Activated naive CD8-positive, alpha-beta T cell treated with anti-CD3 and anti-CD28 coated beads, Interleukin-2, amount 10 ng/mL, durations not matched to agents 7 days and 5 days (primary cell): ENCODE measurements at regions not wholly inside any gene's neighbourhood (a gene's known extent, or its start where the extent isn't known, plus 50 kb on each side); places are given as distances from the start of the nearest gene placed in this dataset.

ENCODE experiments used
- ATAC-seq: fragments of 150-1000 bp; cut with Tn5 transposase; one replicate; pipeline ENCODE4 v1.10.0; 2021; ENCODE audit warnings: low read depth, moderate library complexity
- POLR2A ChIA-PET: fragments of 350-600 bp; sonication (Branson Sonifier 250); formaldehyde crosslinking; loops from one replicate; lab custom pipeline; 2021; ENCODE audit warnings: antibody characterized with exemption; lab: Charles Lee
- DNase-seq: peaks from one replicate; pipeline ENCODE4 v3.0.0; 2021
- H3K27ac Mint-ChIP-seq: one replicate; pipeline ENCODE4 v1.8.0; 2022; ENCODE audit warnings: mild to moderate bottlenecking, mixed read lengths
- H3K27me3 Mint-ChIP-seq: one replicate; pipeline ENCODE4 v1.8.0; 2022; ENCODE audit warnings: mild to moderate bottlenecking, moderate library complexity, mixed read lengths
- H3K36me3 Mint-ChIP-seq: one replicate; pipeline ENCODE4 v1.8.0; 2021; ENCODE audit warnings: mild to moderate bottlenecking, mixed read lengths
- H3K4me1 Mint-ChIP-seq: one replicate; pipeline ENCODE4 v1.8.0; 2021; ENCODE audit warnings: mixed read lengths
- H3K4me3 Mint-ChIP-seq: one replicate; pipeline ENCODE4 v1.8.0; 2022; ENCODE audit warnings: mild to moderate bottlenecking, moderate library complexity, mixed read lengths
- H3K9me3 Mint-ChIP-seq: one replicate; pipeline ENCODE4 v1.8.0; 2021; ENCODE audit warnings: mixed read lengths

DNA sequence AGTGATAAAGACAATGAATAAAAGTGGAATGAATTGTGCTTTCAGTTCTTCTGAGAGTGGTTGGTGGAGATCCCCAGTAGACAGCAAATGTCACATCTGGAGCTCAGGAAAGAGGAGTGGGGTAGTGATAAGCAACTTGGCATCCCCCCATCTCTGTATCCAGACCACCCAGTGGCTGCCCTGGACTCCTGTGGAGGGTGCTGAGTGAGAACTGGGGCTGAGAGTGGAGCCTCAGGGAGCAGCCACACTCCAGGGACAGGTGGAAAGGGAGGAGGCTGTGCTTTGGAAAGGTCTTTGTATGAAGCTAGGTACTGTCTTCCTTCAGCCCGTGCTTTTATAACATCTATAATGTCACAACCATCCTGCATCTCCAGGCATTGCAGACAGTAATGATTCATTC is 85.6 kb upstream of the RASGRF1 start:
- Mint-ChIP-seq H3K9me3 (no peaks in the 10 kb centered on the region), H3K27me3 (peaks cover 17% of the 10 kb centered on the region), H3K36me3 (no peaks in the 10 kb centered on the region), H3K27ac (no peak overlapping the region), H3K4me1 (no peaks in the 10 kb centered on the region), H3K4me3 (no peak overlapping the region)
- DNase-seq (no peak), ATAC-seq (no peak)
- POLR2A ChIA-PET = no interaction called here

DNA sequence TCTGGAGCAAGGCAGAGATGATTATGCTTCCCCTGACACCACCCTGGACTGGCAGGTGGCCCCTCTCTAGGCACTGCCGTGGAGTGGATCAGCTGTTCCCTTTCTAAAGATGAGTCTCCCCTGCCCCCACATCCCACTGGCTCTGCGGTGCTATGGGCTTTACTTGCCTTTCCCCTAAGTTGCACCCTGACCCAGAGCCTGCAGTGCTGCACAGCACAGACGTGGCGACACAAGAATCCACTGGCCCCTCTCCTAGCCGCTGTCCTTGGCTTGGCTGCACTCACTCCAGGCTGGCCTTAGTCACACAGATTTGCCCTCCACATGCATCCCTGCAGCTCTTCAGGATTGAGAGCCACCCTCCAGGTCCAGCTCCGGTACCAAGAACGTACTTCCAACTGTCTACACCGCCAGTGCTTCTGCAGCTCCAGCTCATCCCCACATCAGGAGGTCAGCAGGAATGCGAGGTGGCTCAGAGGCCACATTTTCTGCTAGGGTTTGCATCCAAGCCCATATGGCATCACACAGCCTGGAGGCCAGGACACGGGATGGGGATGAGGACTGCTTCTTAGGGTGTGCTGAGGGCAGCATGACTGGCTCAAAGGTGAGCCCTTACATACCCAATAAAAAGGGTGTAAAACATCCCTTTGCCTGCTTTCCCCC is 82.4 kb upstream of the RASGRF1 start:
- DNase-seq = no peak
- POLR2A ChIA-PET = no interaction called here
- no peak overlapping the region for H3K27ac Mint-ChIP-seq

DNA sequence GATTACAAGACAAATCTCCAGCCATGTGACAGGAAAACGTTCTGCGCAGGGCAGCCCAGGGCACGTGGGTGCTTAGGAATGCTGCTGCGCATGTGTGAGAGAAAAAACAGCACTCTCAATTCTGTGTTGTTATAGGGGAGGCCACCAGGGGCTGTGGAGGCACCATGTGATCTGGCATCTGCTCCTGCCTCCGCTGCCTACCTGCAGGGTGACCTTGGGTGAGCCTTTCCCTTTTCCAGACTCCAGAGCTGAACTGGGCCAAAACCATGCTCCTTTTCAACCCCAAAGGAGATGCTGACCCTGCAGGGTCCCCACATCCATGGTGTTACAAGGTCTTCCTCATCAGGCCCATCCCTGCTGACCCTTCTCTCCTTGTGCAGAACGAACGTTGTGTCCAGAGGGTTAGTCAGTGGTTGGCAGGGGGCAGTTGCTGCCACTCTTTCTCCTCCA is 81.5 kb upstream of the RASGRF1 start:
- Mint-ChIP-seq H3K4me3 (no peak overlapping the region), H3K9me3 (no peaks in the 10 kb centered on the region), H3K27me3 (peaks cover 31% of the 10 kb centered on the region), H3K36me3 (no peaks in the 10 kb centered on the region), H3K27ac (no peak overlapping the region), H3K4me1 (no peaks in the 10 kb centered on the region)
- DNase-seq (no peak), ATAC-seq (no peak)
- POLR2A ChIA-PET = no interaction called here

More for the DNA sequence above, 82.4 kb upstream of the RASGRF1 start:
- Mint-ChIP-seq H3K4me1 (no peaks in the 10 kb centered on the region), H3K27me3 (peaks cover 31% of the 10 kb centered on the region), H3K9me3 (no peaks in the 10 kb centered on the region), H3K4me3 (no peak overlapping the region), H3K36me3 (no peaks in the 10 kb centered on the region)
- no peak for ATAC-seq

- no peak for ATAC-seq
- no peak for DNase-seq
- POLR2A ChIA-PET = no interaction called here
- H3K4me1 Mint-ChIP-seq = no peaks in the 10 kb centered on the region
- no peaks in the 10 kb centered on the region for H3K9me3 Mint-ChIP-seq
- H3K27me3 Mint-ChIP-seq = peaks cover 31% of the 10 kb centered on the region
- H3K4me3 Mint-ChIP-seq = no peak overlapping the region
- no peak overlapping the region for H3K27ac Mint-ChIP-seq
- H3K36me3 Mint-ChIP-seq = no peaks in the 10 kb centered on the region
These were observed 80.9 kb upstream of the RASGRF1 start for GRCh38 chr15:79171320-79172031.

- DNase-seq (no peak), ATAC-seq (no peak)
- H3K4me3 Mint-ChIP-seq = no peak overlapping the region
- H3K9me3 Mint-ChIP-seq = no peaks in the 10 kb centered on the region
- H3K4me1 Mint-ChIP-seq = no peaks in the 10 kb centered on the region
- peaks cover 24% of the 10 kb centered on the region for H3K27me3 Mint-ChIP-seq
- H3K27ac Mint-ChIP-seq = no peak overlapping the region
- POLR2A ChIA-PET = no interaction called here
- no peaks in the 10 kb centered on the region for H3K36me3 Mint-ChIP-seq
These were observed 79.7 kb upstream of the RASGRF1 start for GRCh38 chr15:79170256-79170664.

DNA sequence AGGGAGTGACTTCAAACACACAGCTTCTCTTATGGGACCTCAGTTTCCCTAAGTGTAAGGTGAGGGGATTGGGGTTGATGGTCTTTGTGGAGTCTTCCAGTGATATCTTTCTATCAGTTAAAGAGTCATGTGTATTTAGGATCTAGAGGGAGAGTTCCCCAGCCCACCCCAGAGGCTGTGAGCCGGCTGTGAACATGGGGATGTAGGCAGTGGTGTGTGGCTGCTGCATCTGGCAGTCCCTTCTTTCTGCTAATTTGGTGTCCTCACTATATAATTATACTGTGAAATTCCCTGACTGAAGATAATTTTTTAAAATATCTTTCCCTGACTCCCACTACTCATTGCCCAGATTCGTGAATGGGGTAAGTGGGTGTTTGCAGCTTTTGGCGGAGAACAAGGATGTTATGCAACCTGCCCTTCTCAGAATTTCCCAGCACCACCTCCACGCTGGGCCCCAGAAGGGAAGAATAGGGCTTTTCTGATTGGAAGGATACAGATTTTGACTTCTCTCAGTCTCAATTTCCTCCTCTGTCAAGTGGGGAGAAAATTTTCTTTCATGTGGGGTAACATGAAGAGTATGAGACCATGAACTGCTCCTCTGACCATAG is 79.0 kb upstream of the RASGRF1 start:
- ATAC-seq = no peak
- Mint-ChIP-seq H3K4me3 (no peak overlapping the region), H3K4me1 (no peaks in the 10 kb centered on the region), H3K27me3 (peaks cover 19% of the 10 kb centered on the region), H3K36me3 (no peaks in the 10 kb centered on the region), H3K27ac (no peak overlapping the region), H3K9me3 (no peaks in the 10 kb centered on the region)
- no peak for DNase-seq
- POLR2A ChIA-PET = no interaction called here

DNA sequence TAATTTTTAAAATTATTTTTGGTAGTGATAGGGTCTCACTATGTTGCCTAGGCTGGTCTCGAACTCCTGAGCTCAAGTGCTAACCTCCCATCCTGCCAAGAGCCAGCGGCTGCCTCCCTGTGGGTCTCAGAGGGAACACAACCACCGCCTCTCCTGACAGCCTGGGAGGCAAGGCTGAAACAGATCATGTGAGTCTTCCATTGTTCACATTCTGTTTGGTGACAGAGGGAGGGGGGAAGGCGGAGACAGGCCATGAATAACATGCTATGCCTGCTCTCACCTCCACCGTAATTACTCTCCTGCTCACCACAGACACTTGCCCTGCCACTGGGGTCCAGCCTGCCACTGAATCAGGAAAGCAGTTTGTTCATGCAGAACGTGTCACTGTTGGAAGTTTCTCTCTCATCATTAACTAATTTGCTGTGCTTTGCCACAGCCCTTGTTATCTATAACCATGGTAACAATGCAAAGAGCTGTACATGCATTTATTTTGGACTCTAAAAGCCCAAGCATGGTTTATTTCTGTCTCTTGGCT is 78.4 kb upstream of the RASGRF1 start:
- DNase-seq = no peak
- Mint-ChIP-seq H3K27me3 (peaks cover 21% of the 10 kb centered on the region), H3K4me3 (no peak overlapping the region), H3K9me3 (no peaks in the 10 kb centered on the region), H3K4me1 (no peaks in the 10 kb centered on the region), H3K27ac (no peak overlapping the region), H3K36me3 (no peaks in the 10 kb centered on the region)
- no peak for ATAC-seq
- POLR2A ChIA-PET = no interaction called here

- POLR2A ChIA-PET = no interaction called here
- no peak overlapping the region for H3K4me3 Mint-ChIP-seq
These were observed 77.2 kb upstream of the RASGRF1 start for GRCh38 chr15:79167776-79168175.

DNA sequence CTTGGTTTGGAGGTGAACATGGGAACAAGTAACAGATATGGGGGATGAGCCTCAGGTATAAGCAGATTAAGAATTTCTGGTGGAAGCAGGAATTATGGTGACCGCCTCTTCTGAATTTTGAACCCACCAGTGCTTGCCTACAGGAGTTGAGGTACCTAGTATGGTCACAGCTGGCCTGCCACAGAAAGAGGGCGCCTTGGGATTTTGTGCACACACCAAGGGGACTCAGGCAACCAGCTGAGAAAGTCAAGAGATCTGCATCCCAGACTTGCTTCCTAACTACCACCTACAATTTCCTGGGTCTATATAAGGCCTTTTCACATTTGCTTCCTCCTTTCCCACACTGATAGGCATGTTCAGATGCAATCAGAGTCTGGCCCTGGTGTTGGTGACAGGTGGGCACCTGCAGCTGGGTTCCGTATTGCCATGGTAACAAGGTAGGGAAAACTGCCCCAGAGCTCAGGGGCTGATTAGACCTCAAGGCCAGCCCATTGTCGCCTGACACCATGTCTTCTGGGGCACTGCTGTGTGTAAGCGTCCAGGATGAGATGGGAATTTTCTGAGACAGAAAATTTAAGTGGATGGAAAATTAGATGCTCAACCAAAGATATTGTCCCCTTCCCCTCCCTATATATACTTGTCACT is 75.9 kb upstream of the RASGRF1 start:
- ATAC-seq (no peak), DNase-seq (no peak)
- H3K27me3 Mint-ChIP-seq = peaks cover 26% of the 10 kb centered on the region
- H3K36me3 Mint-ChIP-seq = no peaks in the 10 kb centered on the region
- POLR2A ChIA-PET = no interaction called here
- no peaks in the 10 kb centered on the region for H3K4me1 Mint-ChIP-seq
- H3K9me3 Mint-ChIP-seq = no peaks in the 10 kb centered on the region
- no peak overlapping the region for H3K4me3 Mint-ChIP-seq
- no peak overlapping the region for H3K27ac Mint-ChIP-seq

More at GRCh38 chr15:79167776-79168175, 77.2 kb upstream of the RASGRF1 start:
- H3K4me1 Mint-ChIP-seq = no peaks in the 10 kb centered on the region
- H3K36me3 Mint-ChIP-seq = no peaks in the 10 kb centered on the region
- H3K27me3 Mint-ChIP-seq = peaks cover 21% of the 10 kb centered on the region
- no peak overlapping the region for H3K27ac Mint-ChIP-seq
- ATAC-seq (no peak), DNase-seq (no peak)
- H3K9me3 Mint-ChIP-seq = no peaks in the 10 kb centered on the region

DNA sequence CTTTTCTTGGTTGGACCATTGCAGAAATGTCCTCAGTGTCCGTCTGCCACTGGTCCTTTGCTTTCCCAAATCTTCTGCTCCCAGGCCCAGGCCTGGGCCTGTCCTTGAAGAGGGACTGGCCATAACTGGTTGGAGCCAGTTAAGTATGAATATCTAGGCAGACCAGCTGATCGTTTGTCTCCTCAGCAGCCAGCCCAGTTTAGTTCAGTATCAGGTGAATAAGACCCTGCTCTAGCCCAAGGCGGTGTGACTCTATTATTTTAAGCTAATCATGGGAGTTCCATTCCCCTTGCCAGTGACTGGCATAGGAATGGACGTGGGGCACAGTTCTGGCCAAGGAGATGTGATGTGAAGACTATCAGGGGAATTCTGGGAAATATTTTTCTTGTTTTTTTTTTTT is 73.9 kb upstream of the RASGRF1 start:
- Mint-ChIP-seq H3K27me3 (peaks cover 17% of the 10 kb centered on the region), H3K36me3 (no peaks in the 10 kb centered on the region), H3K4me1 (no peaks in the 10 kb centered on the region), H3K27ac (no peak overlapping the region), H3K9me3 (no peaks in the 10 kb centered on the region), H3K4me3 (no peak overlapping the region)
- POLR2A ChIA-PET = no interaction called here
- DNase-seq (no peak), ATAC-seq (no peak)

DNA sequence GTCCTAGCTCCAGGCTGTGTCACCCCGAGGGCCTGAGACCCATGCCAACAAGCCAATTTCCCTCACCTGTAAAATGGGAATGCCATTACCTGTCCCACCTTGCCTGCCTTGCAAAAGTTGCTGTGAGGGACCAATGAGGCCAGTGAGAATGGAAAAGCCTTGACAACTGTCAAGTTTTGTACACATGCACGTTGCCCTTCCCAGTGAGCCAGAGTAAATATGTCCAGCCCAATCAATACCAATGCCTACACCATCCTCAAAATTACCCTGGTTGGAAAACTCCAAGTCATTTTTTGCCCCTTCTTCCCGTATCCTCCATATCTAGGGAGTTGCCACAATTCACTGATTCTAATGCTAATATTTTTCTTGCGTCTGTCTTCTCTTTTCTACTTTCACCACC is 73.5 kb upstream of the RASGRF1 start:
- no peak overlapping the region for H3K4me3 Mint-ChIP-seq
- DNase-seq = no peak
- POLR2A ChIA-PET = no interaction called here
- no peaks in the 10 kb centered on the region for H3K4me1 Mint-ChIP-seq
- H3K36me3 Mint-ChIP-seq = no peaks in the 10 kb centered on the region
- no peak for ATAC-seq
- no peaks in the 10 kb centered on the region for H3K9me3 Mint-ChIP-seq
- no peak overlapping the region for H3K27ac Mint-ChIP-seq
- H3K27me3 Mint-ChIP-seq = peaks cover 13% of the 10 kb centered on the region

- ATAC-seq (no peak), DNase-seq (no peak)
- no peaks in the 10 kb centered on the region for H3K36me3 Mint-ChIP-seq
- POLR2A ChIA-PET = no interaction called here
- no peak overlapping the region for H3K4me3 Mint-ChIP-seq
- no peaks in the 10 kb centered on the region for H3K4me1 Mint-ChIP-seq
- no peak overlapping the region for H3K27ac Mint-ChIP-seq
- H3K27me3 Mint-ChIP-seq = peaks cover 12% of the 10 kb centered on the region
- H3K9me3 Mint-ChIP-seq = no peaks in the 10 kb centered on the region
These were observed 72.8 kb upstream of the RASGRF1 start for GRCh38 chr15:79163395-79163794.

GRCh38 chr15:79161837-79162508 is 71.4 kb upstream of the RASGRF1 start:
- Mint-ChIP-seq H3K27me3 (peaks cover 7% of the 10 kb centered on the region), H3K9me3 (no peaks in the 10 kb centered on the region), H3K36me3 (no peaks in the 10 kb centered on the region), H3K27ac (no peak overlapping the region), H3K4me1 (no peaks in the 10 kb centered on the region), H3K4me3 (no peak overlapping the region)
- DNase-seq = no peak
- no peak for ATAC-seq
- POLR2A ChIA-PET = no interaction called here
